NCI-H1105 treated with DMSO at 0.1 percent for 48 hours (cell line): ENCODE measurements at regions not wholly inside any gene's neighbourhood (a gene's known extent, or its start where the extent isn't known, plus 50 kb on each side); places are given as distances from the start of the nearest gene placed in this dataset.
"Not testable (repeated sequence)": the region's sequence is repeated elsewhere in the genome, so short reads cannot be mapped to it uniquely, and the experiment has no call there.

Source experiments
- DNase-seq: peaks from one replicate; lab custom pipeline; 2025; lab: John Stamatoyannopoulos, UW

DNA sequence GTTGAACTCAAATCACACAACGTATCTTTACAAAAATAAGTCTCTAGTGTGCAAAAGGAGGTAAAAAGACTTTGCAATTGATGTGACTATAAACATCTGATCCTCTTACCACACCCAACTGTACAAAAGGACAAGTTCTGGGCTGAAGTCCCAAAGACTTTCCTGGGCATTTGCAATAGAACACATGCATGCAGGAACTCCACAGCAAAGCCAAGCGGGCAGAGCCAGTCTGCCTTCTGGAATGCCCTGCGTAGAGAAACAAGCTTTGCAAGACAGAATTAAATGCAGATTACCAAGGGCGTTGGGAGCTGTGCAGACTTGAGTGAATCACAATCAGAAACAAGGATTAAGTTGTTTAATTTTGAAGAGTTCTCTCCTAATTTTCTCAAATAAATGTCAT is 208.4 kb upstream of the ZNF521 start:
- no peak for DNase-seq

DNA sequence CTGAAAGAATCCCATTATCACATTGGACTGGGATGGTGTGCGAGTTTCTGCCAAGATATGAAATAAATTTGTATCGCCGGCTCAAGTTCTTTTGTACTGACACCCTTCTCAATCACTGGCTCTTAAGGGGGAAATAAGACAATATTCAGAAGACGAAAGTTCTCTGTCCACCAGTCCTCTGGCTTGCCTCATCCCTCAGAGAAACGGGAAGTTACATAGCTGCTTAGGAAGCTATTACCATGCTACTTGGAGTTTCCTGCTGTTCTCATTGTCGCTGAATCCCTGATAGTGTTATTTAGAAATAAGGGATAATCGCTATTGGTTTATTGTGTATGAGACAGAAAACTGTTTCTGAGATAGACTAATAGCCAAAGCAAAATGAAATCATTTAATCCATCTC is 205.0 kb upstream of the ZNF521 start:
- no peak for DNase-seq

DNA sequence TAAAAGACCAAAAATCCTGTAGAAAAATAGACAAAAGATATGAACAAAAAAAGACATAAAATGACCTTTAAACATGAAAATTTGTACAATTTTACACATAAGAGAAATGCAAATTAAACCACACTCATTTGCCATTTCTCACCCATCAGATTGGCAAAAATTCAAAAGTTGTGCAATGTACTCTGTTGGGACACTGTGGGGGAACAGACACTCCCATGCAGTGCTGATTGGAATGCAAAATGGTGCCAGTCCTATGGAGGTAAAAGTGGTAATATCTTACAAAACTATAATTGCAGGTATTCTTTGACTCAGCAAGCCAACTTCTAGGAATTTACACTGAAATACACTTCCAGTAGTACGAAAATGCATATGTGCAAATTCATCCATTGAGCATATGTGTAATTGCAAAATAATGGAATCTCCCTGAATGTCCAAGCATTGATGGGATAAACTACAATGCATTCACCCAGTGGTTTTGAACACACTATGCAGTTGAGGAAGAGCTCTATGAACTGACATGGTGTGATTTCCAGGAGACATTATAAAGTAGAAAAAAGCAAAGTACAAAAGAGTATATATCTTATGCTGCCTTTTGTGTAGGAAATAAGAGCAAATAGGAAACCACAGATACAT is 201.8 kb upstream of the ZNF521 start:
- no peak for DNase-seq

DNA sequence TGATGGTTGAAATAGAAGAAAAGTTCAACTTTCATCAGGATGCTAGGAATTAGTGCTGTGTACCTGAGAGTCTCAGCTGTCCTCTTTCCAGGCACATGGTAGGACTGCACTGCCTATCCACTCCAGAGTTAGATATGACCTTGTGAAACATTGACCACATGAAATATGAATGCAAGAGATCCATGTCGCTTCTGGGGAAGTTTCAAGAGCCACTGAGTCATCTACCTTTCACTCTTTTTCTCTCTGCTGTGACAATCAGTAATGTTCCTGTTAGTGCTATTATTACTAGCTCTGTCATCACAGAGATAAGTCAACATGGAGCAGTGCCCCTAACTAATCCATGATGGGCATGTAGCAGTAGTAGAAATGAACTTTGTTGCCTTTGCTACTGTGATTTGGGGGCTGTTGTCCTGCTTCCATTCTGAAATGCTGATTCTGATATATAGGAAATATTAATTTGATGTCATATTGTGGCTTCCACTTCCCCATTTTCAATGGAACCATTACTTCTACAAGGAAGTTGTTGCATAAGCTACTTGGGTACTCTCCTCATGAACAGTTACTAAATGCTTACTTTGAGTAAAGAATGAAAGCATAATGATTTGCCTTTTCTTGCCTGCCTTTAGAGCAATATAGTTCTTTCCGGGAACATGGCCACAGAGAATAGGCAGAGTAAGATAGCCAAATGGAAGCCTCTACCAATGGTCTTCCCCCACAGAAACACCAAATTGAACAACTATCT is 192.8 kb upstream of the ZNF521 start:
- DNase-seq: no peak

DNA sequence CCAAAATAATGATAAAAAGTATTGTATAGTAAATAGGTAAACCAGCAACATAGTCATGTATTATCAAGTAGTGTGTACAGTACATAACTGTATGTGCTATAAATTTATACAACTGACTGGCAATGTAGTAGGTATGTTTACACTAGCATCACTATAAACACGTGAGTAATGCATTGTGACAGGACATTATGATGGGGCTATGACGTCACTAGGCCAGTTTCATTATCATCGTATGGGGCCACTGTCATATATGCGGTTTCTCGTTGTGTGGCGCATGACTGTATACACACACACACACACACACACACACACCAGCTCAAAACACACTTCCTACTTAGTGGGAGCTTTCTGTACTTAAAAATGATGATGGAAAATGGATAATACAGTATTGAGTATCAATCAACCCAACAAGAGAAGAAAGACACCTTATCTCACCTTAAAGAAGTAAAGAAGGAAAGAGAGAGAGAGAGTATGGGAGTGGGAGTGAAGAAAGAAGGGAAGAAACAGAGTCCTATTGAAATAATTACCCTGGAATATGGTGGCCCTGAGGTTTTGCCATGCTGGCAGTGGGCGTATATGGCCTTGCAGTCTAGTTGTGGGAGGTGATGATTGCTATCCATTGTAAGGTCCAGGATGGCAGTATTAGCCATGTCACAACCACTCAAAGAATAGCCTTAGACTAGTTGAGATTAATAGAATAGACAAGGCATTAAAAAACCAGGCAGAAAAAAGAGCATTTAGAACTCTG is 186.4 kb upstream of the ZNF521 start:
- no peak for DNase-seq

DNA sequence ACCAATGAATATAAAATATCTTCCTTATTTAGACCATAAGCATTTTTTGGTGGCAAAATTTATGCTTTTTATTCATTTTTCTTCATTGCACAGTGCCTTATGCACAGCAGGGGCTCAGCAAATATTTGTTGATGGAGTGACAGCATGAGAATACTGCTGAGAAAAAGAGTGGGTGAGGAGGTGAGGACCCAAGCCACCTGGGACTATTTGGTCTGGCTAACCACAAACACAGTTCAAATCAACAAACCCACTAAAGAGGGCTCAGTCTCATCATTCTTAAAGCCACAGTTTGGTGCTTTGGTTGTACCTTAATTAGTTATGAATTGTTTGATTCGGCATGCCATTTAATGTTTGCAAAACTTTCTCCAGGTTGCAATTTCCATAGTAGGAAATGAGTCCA is 183.5 kb upstream of the ZNF521 start:
- DNase-seq: no peak

DNA sequence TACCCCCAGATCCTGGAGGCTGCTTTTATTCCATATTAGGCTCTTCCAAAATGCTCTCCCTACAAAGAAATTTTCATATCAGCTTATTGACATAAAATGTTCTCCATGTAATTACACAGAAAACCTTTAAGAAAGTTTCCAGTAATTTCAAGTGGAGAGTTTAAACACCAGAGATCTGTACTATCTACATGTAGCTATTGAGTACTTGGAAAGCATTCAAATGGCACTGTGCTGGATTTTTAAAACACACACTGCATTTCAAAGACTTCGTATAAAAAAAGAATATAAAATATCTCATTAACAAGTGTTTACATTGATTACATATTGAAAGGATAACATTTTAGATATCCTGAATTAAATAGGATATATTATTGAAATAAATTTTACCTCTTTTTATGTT is 182.4 kb upstream of the ZNF521 start:
- DNase-seq: no peak

DNA sequence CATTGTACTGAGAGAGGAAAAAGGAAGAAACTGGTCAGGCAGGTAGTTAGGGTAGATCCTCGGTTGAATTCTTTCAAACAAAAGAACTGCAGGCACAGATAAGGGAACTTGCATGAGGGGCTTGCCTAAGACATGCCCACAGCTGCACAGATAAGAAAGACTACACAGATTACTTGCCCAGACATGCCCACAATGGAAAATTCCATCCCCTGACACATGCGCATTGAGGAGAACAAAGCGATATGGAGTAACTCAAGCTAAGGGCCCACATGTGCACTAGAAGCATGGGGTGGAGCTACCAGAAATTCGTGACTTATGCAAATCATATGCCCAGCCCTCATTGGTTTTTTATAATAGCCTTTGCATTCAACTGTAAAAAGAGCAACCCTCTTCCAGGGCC is 181.3 kb upstream of the ZNF521 start:
- no peak for DNase-seq

DNA sequence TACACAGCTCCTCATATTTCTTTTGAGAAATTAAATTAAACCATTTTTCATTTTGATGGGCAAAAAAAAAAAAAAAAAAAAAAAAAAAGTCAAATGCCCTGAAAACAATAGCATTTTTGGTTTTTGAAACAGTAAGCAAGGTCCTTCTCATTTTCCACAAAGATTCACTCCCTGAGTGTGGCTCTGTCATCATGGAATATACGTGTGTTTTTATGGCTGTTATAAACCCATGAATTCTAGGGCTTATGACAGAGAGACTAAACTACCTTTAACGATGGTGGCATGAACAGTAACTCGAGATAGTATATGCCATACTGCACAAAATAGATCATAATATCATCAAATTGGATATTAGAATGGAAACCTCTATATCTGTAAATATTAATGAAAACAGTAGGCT is 179.2 kb upstream of the ZNF521 start:
- no peak for DNase-seq

DNA sequence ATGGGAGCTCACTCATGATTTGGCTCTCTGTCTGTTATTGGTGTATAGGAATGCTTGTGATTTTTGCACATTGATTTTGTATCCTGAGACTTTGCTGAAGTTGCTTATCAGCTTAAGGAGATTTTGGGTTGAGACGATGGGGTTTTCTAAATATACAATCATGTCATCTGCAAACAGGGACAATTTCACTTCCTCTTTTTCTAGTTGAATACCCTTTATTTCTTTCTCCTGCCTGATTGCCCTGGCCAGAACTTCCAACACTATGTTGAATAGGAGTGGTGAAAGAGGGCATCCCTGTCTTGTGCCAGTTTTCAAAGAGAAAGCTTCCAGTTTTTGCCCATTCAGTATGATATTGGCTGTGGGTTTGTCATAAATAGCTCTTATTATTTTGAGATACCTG is 173.8 kb upstream of the ZNF521 start:
- not testable (repeated sequence) for DNase-seq

DNA sequence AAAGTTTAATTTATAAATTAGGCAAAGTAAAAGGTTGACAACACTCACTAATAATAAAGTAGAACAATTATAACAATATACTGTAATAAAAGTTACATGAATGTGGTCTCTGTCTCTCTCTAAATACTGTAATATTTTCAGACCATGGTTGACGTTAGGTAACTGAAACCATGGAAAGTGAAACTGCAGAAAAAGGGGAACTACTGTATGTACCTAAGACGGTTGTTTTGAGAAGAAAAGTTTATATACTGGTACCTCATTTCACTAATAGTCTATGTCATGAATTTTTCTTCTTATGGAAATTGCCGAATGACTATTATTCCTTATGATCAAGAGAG is 166.7 kb upstream of the ZNF521 start:
- no peak for DNase-seq

DNA sequence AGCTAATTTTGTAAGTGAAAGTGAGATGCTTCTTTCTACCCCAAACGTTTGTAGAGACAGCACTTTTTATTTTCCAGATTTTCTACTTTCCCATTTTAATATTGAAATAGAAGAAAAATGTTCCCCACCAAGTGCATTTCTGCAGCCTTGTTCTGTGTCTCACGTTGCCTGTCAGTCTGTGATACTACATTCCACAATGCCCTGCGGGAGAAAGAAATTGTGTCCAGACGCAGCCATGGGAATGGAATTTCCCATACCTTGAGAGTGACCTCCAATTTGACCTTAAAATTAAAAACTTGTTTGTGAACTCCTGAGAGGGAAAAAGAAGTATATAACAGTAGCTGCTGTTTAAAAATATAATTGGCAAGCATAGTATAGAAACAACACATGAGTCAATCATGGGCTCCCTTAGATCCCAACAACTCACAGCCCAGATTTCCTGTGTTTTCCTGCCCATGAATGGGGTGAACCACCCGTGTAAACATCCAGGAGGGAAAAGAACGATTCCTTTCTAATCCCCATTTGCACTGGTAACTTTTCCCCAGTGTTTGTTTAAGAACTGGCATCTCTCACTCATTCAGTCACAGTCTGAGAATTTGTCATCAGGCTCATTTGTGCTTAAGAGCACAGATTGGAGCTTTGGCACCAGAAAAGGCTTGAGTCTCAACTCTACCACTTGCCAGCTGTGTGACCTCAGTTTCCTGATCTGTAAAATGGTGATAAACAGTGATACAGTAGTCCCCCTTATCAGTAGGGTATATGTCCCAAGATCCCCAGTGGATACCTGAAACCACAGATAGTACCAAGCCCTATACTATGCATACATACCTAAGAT is 166.1 kb upstream of the ZNF521 start:
- DNase-seq: no peak

DNA sequence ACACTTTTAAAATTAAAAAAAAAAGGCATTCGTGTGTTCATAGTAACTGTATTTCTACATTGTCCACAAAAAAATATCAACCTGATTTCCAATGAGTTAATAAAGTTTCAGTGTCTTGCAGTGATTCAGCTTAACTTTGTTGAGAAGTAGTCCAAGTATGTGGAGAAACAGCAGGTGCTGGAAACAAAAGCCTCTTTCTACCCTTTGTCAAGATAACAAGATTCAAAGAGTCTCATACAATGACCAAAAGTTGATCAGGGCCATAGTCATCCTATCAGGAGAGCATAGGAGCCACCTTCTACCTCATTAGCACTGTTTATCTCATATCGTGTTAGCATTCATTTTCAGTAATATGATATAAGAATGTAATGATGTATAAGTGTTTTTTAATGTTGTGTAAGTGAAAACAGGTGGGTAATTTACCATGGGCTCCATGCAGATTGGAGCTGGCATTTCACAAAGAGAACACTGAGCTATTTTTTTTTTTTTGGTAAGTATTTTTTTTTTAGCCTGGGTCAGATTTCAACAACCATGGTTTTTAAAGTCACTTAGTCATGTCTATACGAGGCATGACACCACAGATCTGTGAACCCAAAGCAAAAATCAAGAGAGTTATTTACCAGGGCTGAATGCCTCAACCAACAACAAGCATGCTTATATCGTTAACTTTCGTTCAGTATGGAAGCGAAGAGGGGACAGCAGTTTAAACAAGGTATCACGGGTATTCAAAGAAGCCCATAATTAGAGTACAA is 165.0 kb upstream of the ZNF521 start:
- DNase-seq: peak; percentile 50

DNA sequence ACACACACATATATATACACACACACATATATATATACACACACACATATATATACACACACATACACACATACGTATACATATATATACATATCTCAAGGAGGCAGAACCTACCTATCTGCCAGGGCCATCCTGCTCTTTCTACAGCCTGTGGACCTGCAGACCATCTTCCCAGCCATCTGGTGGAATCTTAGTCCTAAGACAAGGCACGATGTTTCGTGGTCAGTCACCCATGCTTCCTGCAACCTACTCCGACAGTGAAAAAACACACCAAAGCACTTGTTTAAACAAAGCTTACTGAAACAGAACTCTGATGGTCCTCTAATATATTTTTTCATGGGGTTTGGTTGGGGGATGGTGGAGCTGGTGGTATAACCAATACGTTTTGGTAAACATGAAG is 164.2 kb upstream of the ZNF521 start:
- DNase-seq: no peak

DNA sequence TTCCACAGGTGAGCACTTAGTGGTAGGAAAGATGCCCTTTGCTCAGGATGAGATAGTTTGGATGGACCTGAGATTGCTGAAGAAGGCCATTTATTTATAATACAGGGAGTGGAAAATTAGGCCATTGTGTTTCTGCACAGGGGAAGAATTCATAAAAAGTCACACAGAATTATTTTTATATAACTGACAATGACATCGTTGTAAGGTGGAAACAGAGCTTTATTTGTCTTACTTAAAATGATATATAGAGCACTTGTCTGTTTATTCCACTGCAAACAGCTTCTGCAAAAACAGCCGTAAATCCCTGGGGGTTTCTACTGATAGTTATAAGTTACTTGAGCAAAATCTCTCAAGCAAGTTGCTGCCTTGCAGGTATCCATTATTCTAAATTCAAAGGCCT is 158.1 kb upstream of the ZNF521 start:
- no peak for DNase-seq

DNA sequence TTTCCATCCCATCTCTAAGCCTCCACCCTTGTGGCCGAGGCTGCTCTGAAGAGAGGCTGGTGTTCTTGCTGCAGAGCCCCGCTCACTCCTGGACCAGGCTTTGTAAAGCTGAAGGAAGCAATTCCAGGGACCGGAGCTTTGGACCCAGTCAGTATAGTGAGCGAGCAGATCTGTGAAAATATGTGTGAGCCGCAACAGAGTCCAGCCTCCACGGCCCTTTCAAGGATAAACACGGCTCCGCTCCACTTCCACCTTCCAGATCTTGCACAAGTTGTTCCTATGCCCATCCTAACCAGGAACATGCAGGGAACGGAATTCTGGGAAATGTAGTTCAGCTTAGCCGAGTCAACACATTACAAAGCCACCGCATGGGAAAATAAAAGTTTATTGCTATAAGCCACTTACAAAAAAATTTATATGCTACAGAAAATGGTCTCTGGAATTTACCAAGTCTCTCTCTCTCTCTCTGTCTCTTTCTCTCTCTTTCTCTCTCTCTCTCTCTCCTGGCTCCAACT is 151.7 kb upstream of the ZNF521 start:
- DNase-seq: peak; percentile 43

DNA sequence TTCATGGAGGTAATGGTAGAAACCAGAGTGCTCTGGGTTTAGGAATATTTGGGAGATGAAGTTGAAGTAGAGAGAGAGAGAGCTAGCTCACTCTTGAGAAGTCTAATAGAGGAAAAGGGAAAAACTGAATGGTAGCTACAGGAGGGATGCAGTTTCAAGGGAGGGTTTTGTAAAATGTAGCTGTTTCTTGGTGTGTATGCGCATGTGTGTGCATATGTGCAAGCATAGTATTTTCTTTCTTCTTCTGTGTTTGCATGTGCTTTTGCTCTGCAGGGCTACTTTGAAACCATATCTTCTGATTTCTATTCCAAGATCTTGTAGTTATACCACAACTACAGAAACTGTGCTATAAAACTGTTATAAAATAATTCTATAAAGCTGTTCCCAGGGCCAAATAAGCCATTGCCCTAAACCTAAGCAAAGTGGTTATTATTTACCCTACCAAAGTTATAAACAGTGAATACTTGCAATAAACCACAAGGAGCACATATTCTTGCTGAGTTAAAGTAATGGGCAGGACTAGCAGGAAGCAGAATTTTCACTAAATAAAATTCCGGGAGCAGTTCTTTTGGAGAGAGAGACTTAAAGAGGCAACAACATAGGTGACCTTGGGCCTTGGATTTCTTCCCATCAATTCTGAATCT is 145.3 kb upstream of the ZNF521 start:
- DNase-seq: no peak

DNA sequence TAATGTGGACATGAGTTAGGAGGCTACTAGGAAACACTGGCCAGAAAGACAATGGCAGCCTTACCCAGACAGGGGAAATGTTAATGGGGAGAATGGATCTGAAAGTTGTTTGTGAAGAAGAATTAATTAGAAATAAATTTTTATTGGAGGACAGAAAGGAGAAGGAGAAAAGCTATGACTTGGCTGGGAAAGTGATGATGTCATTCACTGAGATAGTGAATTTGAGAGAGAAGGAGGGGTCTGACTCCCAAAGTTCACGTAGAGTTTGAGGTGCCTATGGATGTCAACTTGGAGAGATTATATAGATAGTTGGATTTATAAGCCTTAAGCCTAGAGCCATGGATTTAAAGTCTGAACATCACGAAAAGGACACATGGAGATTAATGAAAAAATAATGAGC is 144.6 kb upstream of the ZNF521 start:
- no peak for DNase-seq

DNA sequence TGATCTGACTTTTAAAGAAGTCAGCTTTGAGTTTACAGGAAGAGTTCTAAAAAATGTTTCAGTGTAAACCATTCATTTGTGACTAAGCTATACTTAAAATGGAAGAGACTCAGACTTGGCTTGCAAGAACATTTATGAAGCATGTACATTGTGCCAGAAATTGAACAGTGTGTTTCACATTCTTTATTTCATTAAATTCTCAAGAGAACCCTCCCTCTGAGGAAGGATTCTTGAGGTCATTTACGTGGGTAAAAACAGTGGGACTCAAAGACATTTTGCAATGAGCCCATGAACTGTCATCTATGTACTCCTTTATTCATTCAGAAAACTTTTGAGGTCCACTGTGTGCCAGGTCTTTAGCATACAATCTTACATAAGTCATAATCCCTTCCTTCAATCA is 143.6 kb upstream of the ZNF521 start:
- DNase-seq: no peak

DNA sequence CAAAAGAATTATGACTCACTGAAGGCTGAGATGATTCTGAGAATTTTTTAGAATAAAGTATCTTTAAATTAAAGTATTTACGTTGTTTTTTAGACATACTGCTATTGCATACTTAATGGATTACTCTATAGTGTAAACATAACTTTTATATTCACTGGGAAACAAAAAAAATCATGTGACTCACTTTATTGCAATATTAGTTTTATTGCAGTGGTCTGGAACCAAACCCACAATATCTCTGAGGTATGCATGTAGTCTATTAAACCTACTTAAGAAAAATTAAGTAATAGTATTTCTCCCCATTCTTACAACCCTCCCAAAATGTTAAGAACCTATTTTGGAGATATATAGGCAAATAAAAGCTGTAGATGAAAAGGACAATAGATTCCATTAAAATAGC is 142.9 kb upstream of the ZNF521 start:
- no peak for DNase-seq

DNA sequence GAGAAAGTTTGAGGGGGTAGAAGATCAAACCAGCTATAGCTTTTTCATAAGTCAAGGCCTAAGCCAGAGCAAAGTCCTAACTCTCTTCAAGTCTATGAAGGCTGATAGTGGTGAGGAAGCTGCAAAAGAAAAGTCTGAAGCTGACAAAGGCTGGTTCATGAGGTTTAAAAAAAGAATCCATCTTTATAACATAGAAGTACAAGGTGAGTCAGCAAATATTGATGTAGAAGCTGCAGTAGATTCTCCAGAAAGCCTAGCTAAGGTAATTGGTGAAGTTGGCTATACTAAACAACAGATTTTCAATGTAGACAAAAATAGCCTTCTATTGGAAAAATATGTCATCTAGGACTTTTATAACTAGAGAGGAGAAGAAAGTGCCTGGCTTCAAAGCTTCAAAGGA is 141.4 kb upstream of the ZNF521 start:
- no peak for DNase-seq
